ENCODE measurements at regions not wholly inside any gene's neighbourhood (a gene's known extent, or its start where the extent isn't known, plus 50 kb on each side); places are given as distances from the start of the nearest gene placed in this dataset.

DNA sequence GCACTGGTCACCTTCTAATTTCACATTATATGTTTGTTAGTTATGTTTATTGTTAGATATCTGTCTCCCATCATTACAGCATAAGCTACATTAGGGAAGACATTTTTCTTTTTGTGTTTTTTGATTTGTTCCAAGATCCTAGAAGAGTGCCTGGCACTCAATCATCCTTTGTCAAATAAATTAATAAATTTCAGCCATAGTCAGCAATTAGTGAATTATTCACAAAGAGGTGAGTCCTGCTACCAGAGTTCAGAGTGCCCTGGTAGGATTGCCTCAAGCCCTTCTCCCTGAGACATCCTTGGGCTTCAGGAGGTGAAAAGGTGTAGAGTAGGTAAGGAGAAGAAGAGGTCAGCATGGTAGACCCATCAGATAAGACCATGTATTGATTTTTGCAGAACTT, 186.2 kb upstream of the CTAGE1 start:
- TF ChIP-seq, protein P1, sequence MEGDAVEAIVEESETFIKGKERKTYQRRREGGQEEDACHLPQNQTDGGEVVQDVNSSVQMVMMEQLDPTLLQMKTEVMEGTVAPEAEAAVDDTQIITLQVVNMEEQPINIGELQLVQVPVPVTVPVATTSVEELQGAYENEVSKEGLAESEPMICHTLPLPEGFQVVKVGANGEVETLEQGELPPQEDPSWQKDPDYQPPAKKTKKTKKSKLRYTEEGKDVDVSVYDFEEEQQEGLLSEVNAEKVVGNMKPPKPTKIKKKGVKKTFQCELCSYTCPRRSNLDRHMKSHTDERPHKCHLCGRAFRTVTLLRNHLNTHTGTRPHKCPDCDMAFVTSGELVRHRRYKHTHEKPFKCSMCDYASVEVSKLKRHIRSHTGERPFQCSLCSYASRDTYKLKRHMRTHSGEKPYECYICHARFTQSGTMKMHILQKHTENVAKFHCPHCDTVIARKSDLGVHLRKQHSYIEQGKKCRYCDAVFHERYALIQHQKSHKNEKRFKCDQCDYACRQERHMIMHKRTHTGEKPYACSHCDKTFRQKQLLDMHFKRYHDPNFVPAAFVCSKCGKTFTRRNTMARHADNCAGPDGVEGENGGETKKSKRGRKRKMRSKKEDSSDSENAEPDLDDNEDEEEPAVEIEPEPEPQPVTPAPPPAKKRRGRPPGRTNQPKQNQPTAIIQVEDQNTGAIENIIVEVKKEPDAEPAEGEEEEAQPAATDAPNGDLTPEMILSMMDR (IDR thresholded peaks at IDR 0.05): no peak
- TF ChIP-seq EZH2 (IDR thresholded peaks at IDR 0.05): no peak
- no peak for TF ChIP-seq EZH2phosphoT487 (IDR thresholded peaks at IDR 0.05)
